Effector memory CD4-positive, alpha-beta T cell (primary cell): ENCODE measurements at regions not wholly inside any gene's neighbourhood (a gene's known extent, or its start where the extent isn't known, plus 50 kb on each side); places are given as distances from the start of the nearest gene placed in this dataset.

Source experiments
- DNase-seq, 3 donors: peaks; one replicate each; pipeline ENCODE4 v3.0.0-alpha.2; 2020
- H3K27ac ChIP-seq: 2 replicates; pipeline ENCODE4 v1.7.0; 2013; ENCODE audit warnings: mild to moderate bottlenecking, low read length, moderate library complexity; ENCODE audit not compliant: insufficient read depth, poor library complexity, severe bottlenecking
- H3K27me3 ChIP-seq: replicated peaks from 2 replicates; pipeline ENCODE4 v1.7.0; 2013; ENCODE audit warnings: mild to moderate bottlenecking, low read length; ENCODE audit not compliant: insufficient read depth, control insufficient read depth, poor library complexity, severe bottlenecking
- H3K36me3 ChIP-seq: 2 replicates; pipeline ENCODE4 v1.7.0; 2013; ENCODE audit warnings: mild to moderate bottlenecking, low read length, moderate library complexity; ENCODE audit not compliant: control insufficient read depth, insufficient read depth
- H3K4me1 ChIP-seq: 2 replicates; pipeline ENCODE4 v1.7.0; 2013; ENCODE audit warnings: low read length, mild to moderate bottlenecking; ENCODE audit not compliant: control insufficient read depth, insufficient read depth, poor library complexity, severe bottlenecking
- H3K4me3 ChIP-seq: 2 replicates; pipeline ENCODE4 v1.7.0; 2013; ENCODE audit warnings: low read length, low read depth, mild to moderate bottlenecking; ENCODE audit not compliant: insufficient read depth, poor library complexity, severe bottlenecking
- H3K9me3 ChIP-seq: 2 replicates; pipeline ENCODE4 v1.7.0; 2013; ENCODE audit warnings: mild to moderate bottlenecking, low read length, moderate library complexity; ENCODE audit not compliant: control insufficient read depth

DNA sequence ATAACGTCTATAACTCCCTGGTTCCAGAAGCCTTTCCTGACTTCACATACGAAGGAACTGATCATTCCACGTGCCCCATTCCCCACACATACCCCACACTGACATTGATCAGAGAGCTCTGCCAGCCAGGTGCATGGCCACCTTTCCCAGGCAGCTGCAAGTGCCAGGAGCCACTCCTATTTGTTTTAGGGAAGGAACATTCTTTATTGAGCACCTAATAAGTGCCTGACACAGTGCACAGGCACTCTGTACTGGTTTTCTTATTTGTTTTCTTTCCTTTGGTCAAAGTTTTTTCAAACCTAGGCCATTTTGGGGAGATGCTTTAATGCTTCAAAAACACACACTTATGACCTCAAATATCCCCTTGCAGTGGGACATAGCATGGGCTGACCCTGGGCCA is 50.0 kb downstream of the PITPNM2 start:
- no peaks in the 10 kb centered on the region for H3K27me3 ChIP-seq
- H3K4me3 ChIP-seq, result no peak overlapping the region
- DNase-seq, result no peak
- H3K27ac ChIP-seq, result no peak overlapping the region
- peaks cover 2% of the 10 kb centered on the region for H3K4me1 ChIP-seq
- H3K36me3 ChIP-seq, result no peaks in the 10 kb centered on the region
- H3K9me3 ChIP-seq, result no peaks in the 10 kb centered on the region

DNA sequence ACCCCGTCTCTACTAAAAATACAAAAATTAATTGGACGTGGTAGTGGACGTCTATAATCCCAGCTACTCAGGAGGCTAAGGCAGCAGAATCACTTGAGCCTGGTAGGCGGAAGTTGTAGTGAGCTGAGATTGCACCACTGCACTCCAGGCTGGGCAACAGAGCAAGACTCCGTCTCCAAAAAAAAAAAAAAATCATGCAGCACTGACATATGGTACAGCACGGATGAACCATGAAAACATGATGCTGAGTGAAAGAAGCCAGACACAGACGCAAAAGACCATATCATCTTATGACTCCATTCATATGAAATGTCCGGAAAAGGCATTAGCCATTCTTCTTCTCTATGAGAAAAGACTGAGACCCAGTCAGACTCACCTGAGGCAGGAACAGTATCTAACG is 50.4 kb downstream of the PITPNM2 start:
- no peak overlapping the region for H3K27ac ChIP-seq
- H3K4me3 ChIP-seq, result no peak overlapping the region
- no peaks in the 10 kb centered on the region for H3K4me1 ChIP-seq
- no peaks in the 10 kb centered on the region for H3K9me3 ChIP-seq
- DNase-seq, result no peak
- no peaks in the 10 kb centered on the region for H3K36me3 ChIP-seq
- H3K27me3 ChIP-seq, result no peaks in the 10 kb centered on the region

DNA sequence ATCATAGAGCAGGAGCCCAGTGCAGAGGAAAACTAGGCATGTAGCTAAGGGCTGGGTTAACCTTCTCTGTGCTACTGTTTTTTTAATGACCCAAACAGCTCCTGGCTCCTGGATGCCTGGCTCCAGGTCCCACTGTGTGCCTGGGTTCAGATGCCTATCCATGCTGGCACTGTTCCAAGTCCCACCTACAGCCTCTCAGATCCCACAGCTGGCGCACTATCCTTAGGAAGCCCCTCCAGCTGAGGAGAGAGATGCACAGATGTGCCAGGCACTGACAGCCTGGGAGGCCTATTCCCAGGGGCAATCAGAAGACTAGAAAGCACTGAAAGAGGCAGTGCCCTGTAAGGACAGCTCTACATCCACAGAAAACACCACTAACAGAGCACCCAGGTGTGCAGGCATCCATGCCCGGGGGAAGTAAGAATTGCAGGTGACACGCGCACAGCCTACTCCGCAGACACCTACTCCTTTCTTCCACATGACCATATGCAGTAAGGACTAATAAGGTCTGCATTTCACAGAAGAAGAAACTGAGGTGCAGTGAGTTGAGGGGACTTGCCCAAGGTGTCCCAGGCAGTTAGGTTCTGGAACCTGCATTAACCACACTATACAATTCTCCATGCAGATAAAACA is 51.2 kb downstream of the PITPNM2 start:
- Histone ChIP-seq H3K4me1 (no peaks in the 10 kb centered on the region), H3K9me3 (no peaks in the 10 kb centered on the region), H3K27me3 (no peaks in the 10 kb centered on the region), H3K36me3 (no peaks in the 10 kb centered on the region), H3K27ac (no peak overlapping the region), H3K4me3 (no peak overlapping the region)
- DNase-seq, result no peak

DNA sequence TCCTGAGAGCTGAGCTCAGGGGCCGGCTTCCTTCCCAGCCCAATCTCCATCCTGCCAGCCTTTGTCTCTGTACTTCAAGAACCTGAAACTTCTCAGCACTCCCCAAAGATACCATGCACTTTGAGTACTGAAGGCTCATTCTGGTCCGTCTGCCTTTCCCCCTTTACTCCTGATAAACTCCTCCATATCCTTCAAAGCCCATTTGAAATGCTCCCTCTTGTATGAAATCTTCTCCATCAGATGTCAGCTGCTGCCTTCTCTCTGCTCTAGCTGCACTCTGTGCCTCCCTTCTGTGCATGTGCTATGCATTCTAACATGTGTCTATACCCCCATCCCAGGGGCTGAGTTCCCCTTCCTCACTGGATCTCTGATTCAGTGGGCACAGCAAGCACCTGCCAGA is 52.1 kb downstream of the PITPNM2 start:
- Histone ChIP-seq H3K27me3 (no peaks in the 10 kb centered on the region), H3K27ac (no peak overlapping the region), H3K36me3 (no peaks in the 10 kb centered on the region), H3K4me1 (no peaks in the 10 kb centered on the region), H3K4me3 (no peak overlapping the region), H3K9me3 (no peaks in the 10 kb centered on the region)
- DNase-seq, result no peak

DNA sequence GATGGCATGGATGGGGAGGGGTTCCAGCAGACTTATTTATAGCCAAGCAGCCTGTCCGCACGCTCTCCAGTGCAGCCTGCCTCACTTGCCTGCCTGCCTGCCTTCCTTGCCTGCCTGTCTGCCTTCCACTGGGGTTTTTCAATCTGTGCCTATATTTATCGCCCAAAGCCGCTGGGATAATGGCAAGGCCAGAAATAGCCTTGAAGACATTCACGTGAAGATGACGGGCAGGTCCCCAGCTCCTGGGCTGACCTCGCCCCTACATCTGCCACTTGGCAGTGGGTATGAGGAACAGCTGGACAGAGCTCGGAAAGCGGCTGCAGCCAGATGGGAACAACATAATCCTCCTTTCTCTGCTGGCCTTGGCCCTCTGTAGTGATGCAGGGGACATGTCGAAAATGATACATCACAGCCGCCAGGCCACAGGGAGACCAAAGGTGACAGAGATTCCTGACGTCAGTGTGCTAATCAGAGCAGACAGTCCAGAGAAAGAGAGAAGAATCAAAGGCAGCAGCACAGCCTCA is 53.3 kb downstream of the PITPNM2 start:
- no peak for DNase-seq
- no peaks in the 10 kb centered on the region for H3K27me3 ChIP-seq
- no peak overlapping the region for H3K27ac ChIP-seq
- no peak overlapping the region for H3K4me3 ChIP-seq
- H3K36me3 ChIP-seq, result no peaks in the 10 kb centered on the region
- H3K9me3 ChIP-seq, result no peaks in the 10 kb centered on the region
- no peaks in the 10 kb centered on the region for H3K4me1 ChIP-seq

DNA sequence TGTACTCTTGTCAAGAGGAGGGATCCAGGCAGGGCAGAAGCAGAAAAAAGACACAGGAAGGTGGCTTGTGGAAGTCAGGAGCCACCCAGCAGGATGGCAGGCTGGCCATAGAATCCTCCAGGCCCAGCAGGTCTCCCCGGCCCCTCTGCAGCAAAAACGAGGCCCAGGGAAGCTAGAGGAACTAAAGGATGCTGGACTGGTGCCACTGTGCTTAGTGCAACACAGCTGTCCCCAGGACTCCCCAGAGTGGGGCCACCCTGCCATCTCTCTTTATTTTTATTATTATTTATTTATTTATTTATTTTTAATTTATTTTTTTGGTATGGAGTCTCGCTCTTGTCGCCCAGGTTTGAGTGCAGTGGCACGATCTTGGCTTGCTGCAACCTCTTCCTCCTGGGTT is 54.1 kb downstream of the PITPNM2 start:
- Histone ChIP-seq H3K27me3 (no peaks in the 10 kb centered on the region), H3K4me1 (no peaks in the 10 kb centered on the region), H3K4me3 (no peak overlapping the region), H3K36me3 (no peaks in the 10 kb centered on the region), H3K27ac (no peak overlapping the region), H3K9me3 (no peaks in the 10 kb centered on the region)
- DNase-seq, result no peak

DNA sequence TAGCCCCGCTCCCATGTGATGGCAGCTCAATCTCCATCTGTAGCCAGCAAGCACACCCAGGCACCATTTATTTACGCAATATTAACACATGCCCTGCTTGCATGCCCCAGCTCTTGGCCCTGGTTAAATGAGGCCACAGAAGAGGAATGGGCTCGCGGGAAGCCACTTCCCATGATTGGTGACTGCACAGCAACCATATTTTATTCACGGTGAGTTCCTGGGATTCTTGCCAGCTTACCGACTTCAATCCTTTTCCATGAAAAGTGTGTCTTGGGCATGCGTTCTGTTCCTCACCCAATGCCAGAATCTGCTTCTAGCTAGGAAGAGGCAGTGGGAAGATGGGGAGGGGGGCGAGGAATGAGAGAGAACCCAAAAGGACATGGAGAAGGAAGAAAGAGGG is 54.7 kb downstream of the PITPNM2 start:
- H3K4me1 ChIP-seq, result no peaks in the 10 kb centered on the region

DNA sequence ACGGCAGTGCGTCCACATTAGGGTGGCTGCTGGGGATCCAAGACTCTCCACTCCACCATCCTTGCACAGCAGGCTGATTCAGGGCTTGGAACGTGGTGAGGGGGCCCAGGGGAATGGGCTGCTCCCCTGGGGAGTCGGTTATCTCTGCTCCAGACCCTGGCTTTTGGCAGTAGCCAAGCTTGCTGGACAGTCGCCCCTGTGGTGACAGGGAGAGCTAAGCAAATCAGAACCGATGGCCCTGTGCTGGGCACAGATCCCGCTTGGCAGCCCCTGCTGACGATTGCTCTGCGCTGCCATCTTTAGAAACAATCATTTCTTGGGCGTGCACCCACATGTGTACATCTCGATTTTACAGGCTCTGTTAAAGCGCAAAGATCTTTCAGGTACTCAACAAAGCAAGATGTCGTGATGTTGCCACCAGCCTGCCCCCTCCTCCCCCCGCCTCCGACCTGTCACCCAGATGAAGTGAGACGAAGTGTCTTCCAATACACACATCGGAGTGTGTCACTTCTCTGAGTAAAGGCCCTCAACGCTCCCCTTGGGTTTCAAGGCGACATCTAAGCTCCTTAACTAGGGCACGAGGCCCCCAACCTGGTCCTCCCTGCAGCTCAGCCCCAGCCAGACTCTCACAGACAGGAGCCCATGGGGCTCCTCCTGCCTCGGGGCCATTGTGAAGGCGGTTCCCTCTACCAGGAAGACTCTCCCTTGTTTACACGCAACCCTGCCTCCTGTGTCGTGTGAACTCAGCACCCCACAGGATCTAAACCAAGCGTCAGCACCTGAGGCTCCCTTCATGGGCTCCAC is 55.6 kb downstream of the PITPNM2 start:
- no peaks in the 10 kb centered on the region for H3K27me3 ChIP-seq
- no peak for DNase-seq
- H3K36me3 ChIP-seq, result no peaks in the 10 kb centered on the region
- no peak overlapping the region for H3K27ac ChIP-seq
- H3K9me3 ChIP-seq, result no peaks in the 10 kb centered on the region
- no peak overlapping the region for H3K4me3 ChIP-seq
- no peaks in the 10 kb centered on the region for H3K4me1 ChIP-seq

More for the DNA sequence above, 54.7 kb downstream of the PITPNM2 start:
- Histone ChIP-seq H3K27me3 (no peaks in the 10 kb centered on the region), H3K27ac (no peak overlapping the region), H3K36me3 (no peaks in the 10 kb centered on the region), H3K4me3 (no peak overlapping the region), H3K9me3 (no peaks in the 10 kb centered on the region)
- no peak for DNase-seq

DNA sequence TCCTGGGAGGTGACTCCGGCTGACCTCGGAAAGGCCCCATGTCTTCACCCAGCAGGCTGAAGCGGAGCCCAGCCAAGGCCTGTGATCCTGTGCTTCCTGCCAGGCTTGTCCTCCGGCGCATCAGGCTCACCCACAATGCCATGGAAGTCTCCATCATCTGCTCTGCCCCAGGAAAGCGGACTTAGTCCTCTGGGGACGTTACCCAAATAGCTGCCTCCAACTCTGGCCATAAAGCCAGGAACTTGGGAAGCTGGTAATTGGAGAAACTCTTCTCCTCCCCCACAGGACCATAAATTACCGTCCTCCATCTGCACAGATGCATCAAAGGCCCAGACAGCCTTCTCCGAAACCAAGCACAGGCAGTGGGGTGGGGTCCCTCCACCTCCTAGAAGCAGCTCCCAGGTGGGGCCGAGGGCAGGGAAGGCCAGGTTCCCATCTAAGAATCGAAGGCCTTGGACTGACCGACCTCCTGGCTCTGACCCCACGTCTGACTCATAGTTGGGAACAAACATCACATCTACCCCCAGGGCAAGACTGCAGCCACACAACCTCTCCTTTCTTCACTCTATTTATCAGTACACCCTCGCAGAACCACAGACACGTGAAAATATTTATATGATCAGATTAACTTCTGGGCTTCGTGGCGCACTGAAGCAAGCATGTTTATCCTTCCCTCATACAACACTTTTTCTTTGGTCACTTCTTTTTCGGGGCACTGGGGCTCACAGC is 56.4 kb downstream of the PITPNM2 start:
- Histone ChIP-seq H3K27ac (no peak overlapping the region), H3K4me3 (no peak overlapping the region), H3K9me3 (no peaks in the 10 kb centered on the region), H3K27me3 (no peaks in the 10 kb centered on the region), H3K36me3 (no peaks in the 10 kb centered on the region), H3K4me1 (no peaks in the 10 kb centered on the region)
- no peak for DNase-seq

DNA sequence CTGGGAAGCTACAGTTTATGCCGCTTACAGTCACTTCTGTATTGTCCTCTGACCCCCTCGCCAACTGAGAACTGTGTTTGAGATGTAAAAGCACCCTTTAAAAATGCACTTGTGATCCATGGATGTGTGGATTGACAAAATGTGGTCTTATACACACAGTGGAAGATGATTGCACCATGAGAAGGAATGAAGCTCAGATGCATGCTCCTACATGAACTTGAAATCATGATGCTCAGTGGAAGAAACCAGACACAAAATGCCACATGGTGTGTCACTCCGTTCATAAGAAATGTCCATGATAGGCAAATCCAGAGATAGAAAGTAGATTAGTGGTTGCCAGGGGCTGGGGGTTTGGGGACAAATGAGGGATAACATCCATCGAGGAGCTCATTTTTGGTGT is 58.0 kb downstream of the PITPNM2 start:
- Histone ChIP-seq H3K9me3 (no peaks in the 10 kb centered on the region), H3K4me1 (no peaks in the 10 kb centered on the region), H3K27me3 (no peaks in the 10 kb centered on the region), H3K36me3 (no peaks in the 10 kb centered on the region), H3K27ac (no peak overlapping the region), H3K4me3 (no peak overlapping the region)
- no peak for DNase-seq
